A673 (cell line): ENCODE measurements at regions not wholly inside any gene's neighbourhood (a gene's known extent, or its start where the extent isn't known, plus 50 kb on each side); places are given as distances from the start of the nearest gene placed in this dataset.

Experiments
- BruUV-seq: library from RNA; stranded (reverse); fragments of 400-500 nt; replicated peaks from 2 replicates; lab custom pipeline; 2021; lab: Mats Ljungman, UMichigan
- CTCF ChIA-PET: fragments of 300-600 bp; sonication (Branson Sonifier 250); formaldehyde crosslinking; loops from one replicate; lab custom pipeline; 2022; ENCODE audit warnings: antibody characterized with exemption; lab: Charles Lee
- POLR2A ChIA-PET: fragments of 300-600 bp; sonication (Branson Sonifier 250); formaldehyde crosslinking; loops from one replicate; lab custom pipeline; 2022; ENCODE audit warnings: antibody characterized with exemption; ENCODE audit not compliant: low non-redundant PET; lab: Charles Lee
- DNase-seq: peaks from one replicate; pipeline ENCODE4 v3.0.0-alpha.2; 2015; ENCODE audit warnings: low spot score
- H3K27ac ChIP-seq: fragments of 200-600 bp; sonication (generic); 2 replicates; pipeline ENCODE4 v1.5.1; 2016; ENCODE audit warnings: mixed run types, low read depth, mild to moderate bottlenecking, mixed read lengths, antibody characterized with exemption, low read length; ENCODE audit not compliant: poor library complexity, severe bottlenecking
- H3K27me3 ChIP-seq: fragments of 200-600 bp; sonication (generic); replicated peaks from 2 replicates; pipeline ENCODE4 v1.6.1; 2017; ENCODE audit warnings: mixed run types, low read depth, mild to moderate bottlenecking, mixed read lengths, antibody characterized with exemption, low read length; ENCODE audit not compliant: insufficient read depth, poor library complexity
- H3K36me3 ChIP-seq: fragments of 200-600 bp; sonication (generic); 2 replicates; pipeline ENCODE4 v1.6.1; 2016; ENCODE audit warnings: mixed run types, mild to moderate bottlenecking, mixed read lengths, antibody characterized with exemption, low read length; ENCODE audit not compliant: insufficient read depth, poor library complexity, severe bottlenecking
- H3K4me1 ChIP-seq: fragments of 200-600 bp; sonication (generic); 2 replicates; pipeline ENCODE4 v1.6.1; 2017; ENCODE audit warnings: mixed run types, mild to moderate bottlenecking, mixed read lengths, antibody characterized with exemption, low read length; ENCODE audit not compliant: insufficient read depth, poor library complexity, severe bottlenecking
- H3K4me3 ChIP-seq: fragments of 200-600 bp; sonication (generic); 2 replicates; pipeline ENCODE4 v1.5.1; 2016; ENCODE audit warnings: low read depth, mixed run types, mild to moderate bottlenecking, mixed read lengths, low read length; ENCODE audit not compliant: poor library complexity, severe bottlenecking
- H3K9me3 ChIP-seq: fragments of 200-600 bp; sonication (generic); 2 replicates; pipeline ENCODE4 v1.6.1; 2016; ENCODE audit warnings: mixed run types, low read depth, mild to moderate bottlenecking, mixed read lengths, antibody characterized with exemption, low read length; ENCODE audit not compliant: poor library complexity, severe bottlenecking
- EZH2 ChIP-seq: fragments of 200-600 bp; sonication (generic); IDR thresholded peaks from 2 replicates; pipeline ENCODE4 v1.6.1; 2017; ENCODE audit warnings: borderline replicate concordance, low read depth, mild to moderate bottlenecking, mixed read lengths, antibody characterized with exemption, low read length; ENCODE audit not compliant: poor library complexity, severe bottlenecking
- intact Hi-C: fragments of 100-400 bp; cut with micrococcal nuclease; formaldehyde crosslinking; loops from one replicate; pipeline ENCODE4 v1.10.0; 2022; ENCODE audit not compliant: unreplicated experiment
- TF ChIP-seq, protein P1 (sequence below): fragments of 300-800, 200-600 bp; sonication (generic); conservative IDR thresholded peaks from 2 replicates; pipeline ENCODE4 v1.5.1; 2017; ENCODE audit warnings: low read depth, mild to moderate bottlenecking, antibody characterized with exemption, low read length, moderate library complexity, mixed read lengths

DNA sequence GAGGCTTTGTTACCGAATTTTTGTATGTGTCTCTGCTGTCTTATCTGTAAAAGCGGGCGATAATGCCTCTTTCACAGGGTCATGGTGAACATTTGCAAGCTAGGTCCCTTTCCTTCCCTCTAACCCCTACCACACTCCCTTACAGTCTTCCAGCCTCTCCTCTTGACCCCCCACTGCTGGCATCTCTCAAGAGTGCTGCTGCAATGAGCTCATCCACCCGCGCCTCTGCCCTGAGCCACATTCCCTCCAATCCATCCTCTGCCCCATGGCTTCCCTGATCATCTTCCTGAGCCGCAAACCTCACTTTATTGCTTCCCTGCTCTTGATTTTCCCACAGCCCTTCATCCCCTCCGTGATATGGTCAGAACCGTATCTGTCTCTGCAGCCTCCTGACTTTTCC is 343.6 kb downstream of the BCL11B start:
- H3K9me3 ChIP-seq: no peaks in the 10 kb centered on the region
- ChIA-PET POLR2A (no interaction called here), CTCF (no interaction called here)
- TF ChIP-seq EZH2: no peak
- TF ChIP-seq, protein P1, sequence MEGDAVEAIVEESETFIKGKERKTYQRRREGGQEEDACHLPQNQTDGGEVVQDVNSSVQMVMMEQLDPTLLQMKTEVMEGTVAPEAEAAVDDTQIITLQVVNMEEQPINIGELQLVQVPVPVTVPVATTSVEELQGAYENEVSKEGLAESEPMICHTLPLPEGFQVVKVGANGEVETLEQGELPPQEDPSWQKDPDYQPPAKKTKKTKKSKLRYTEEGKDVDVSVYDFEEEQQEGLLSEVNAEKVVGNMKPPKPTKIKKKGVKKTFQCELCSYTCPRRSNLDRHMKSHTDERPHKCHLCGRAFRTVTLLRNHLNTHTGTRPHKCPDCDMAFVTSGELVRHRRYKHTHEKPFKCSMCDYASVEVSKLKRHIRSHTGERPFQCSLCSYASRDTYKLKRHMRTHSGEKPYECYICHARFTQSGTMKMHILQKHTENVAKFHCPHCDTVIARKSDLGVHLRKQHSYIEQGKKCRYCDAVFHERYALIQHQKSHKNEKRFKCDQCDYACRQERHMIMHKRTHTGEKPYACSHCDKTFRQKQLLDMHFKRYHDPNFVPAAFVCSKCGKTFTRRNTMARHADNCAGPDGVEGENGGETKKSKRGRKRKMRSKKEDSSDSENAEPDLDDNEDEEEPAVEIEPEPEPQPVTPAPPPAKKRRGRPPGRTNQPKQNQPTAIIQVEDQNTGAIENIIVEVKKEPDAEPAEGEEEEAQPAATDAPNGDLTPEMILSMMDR: no peak
- no peak overlapping the region for H3K27ac ChIP-seq
- H3K4me1 ChIP-seq: no peaks in the 10 kb centered on the region
- no peaks in the 10 kb centered on the region for H3K36me3 ChIP-seq
- no peak for DNase-seq
- intact Hi-C loops: loop anchor here (10.0 kb wide), 1 partner anchor 336 kb away; no protein-coding TSS in a partner anchor
- H3K4me3 ChIP-seq: no peak overlapping the region
- no peaks in the 10 kb centered on the region for H3K27me3 ChIP-seq
- BruUV-seq: no TSS peak

DNA sequence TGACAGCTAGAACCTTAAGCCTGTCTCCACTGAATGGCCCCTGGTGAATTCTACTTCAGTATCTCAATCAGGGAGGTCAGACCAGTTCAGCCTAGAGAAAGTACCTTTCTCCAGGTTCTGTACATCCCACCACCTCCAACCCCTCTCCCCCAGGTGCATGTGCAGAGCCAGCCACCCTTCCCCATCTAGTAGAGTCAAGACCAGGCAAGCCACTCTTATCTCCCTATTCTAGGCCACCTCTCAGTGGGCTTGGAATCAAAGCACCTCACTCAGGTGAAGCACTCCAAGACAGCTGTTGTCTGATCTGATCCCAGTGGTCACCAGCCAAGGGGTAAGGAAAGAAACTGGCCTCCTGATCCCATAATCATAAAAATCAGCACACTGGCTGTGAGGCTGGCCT is 340.9 kb downstream of the BCL11B start:
- CTCF ChIA-PET: no interaction called here
- intact Hi-C loops: no loop called here
- no peak overlapping the region for H3K4me3 ChIP-seq
- no peaks in the 10 kb centered on the region for H3K36me3 ChIP-seq
- H3K27me3 ChIP-seq: no peaks in the 10 kb centered on the region
- no peak overlapping the region for H3K27ac ChIP-seq
- no peaks in the 10 kb centered on the region for H3K9me3 ChIP-seq
- POLR2A ChIA-PET: no interaction called here
- TF ChIP-seq, protein P1: no peak
- no peak for TF ChIP-seq EZH2
- H3K4me1 ChIP-seq: no peaks in the 10 kb centered on the region
- no TSS peak for BruUV-seq
- DNase-seq: no peak

DNA sequence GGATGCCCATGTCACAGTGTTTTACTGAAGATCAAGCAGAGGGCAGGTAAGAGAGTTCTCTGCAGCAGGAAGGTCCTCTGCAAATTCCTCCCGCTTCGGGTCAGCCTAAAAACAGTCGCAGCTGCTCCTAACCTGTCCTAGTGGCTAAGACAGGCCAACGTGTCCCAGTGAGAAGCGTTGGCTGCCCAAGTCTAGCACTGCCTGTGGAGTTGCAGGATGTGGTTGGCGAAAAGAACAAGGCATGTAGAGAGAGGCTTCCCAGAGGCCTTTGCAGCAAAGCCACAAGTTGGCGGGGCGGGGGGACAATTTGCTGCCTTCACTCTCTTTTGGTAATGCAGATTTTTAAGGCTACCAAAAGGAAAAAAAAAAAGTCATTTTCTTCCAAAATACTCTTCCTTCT is 340.1 kb downstream of the BCL11B start:
- TF ChIP-seq EZH2: no peak
- TF ChIP-seq, protein P1: no peak
- ChIA-PET CTCF (no interaction called here), POLR2A (no interaction called here)
- Histone ChIP-seq H3K27ac (no peak overlapping the region), H3K4me3 (no peak overlapping the region), H3K27me3 (no peaks in the 10 kb centered on the region), H3K36me3 (no peaks in the 10 kb centered on the region), H3K4me1 (no peaks in the 10 kb centered on the region), H3K9me3 (no peaks in the 10 kb centered on the region)
- no TSS peak for BruUV-seq
- intact Hi-C loops: no loop called here
- DNase-seq: no peak
